ENCODE measurements at regions not wholly inside any gene's neighbourhood (a gene's known extent, or its start where the extent isn't known, plus 50 kb on each side); places are given as distances from the start of the nearest gene placed in this dataset.

DNA sequence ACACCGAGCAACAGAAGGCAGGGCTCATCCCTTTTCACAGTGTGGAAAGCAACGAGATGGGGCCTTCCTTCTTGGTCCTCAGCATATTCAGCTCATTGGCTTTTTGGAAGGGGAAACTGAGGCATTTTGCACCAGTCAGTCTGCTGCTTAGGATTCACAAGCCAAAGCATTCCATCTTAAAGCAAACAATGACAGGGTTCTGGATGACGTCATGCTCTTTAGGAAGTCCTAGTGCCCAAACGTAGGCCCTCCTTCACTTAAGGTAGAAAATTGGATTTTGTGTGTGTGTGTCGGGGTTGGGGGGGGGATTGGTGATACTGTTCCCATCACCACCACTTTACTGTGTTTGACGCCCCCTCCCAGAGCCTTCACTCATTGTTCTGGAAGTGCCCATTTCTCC is 101.6 kb downstream of the SELENOF start (continued):
- TF ChIP-seq, protein P1, sequence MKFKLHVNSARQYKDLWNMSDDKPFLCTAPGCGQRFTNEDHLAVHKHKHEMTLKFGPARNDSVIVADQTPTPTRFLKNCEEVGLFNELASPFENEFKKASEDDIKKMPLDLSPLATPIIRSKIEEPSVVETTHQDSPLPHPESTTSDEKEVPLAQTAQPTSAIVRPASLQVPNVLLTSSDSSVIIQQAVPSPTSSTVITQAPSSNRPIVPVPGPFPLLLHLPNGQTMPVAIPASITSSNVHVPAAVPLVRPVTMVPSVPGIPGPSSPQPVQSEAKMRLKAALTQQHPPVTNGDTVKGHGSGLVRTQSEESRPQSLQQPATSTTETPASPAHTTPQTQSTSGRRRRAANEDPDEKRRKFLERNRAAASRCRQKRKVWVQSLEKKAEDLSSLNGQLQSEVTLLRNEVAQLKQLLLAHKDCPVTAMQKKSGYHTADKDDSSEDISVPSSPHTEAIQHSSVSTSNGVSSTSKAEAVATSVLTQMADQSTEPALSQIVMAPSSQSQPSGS (IDR thresholded peaks at IDR 0.05; ENCODE audit: low read length), result no peak
- TF ChIP-seq HDAC2 (IDR thresholded peaks at IDR 0.05; ENCODE audit: borderline replicate concordance in 1 of 2, low read depth in 2 of 2, low read length in 2 of 2) (no peak), SP2 (IDR thresholded peaks at IDR 0.05; ENCODE audit: low read length) (no peak), ZNF274 (IDR thresholded peaks at IDR 0.05; ENCODE audit: borderline replicate concordance, extremely low read depth, low read length) (no peak)
